NCI-H2171 treated with DMSO at 0.1 percent for 48 hours (cell line): ENCODE measurements at regions not wholly inside any gene's neighbourhood (a gene's known extent, or its start where the extent isn't known, plus 50 kb on each side); places are given as distances from the start of the nearest gene placed in this dataset.

Experiments
- DNase-seq: peaks from one replicate; lab custom pipeline; 2025; lab: John Stamatoyannopoulos, UW

GRCh38 chr2:5915881-5916310, 223.7 kb downstream of the SOX11 start:
- peak; percentile 31 for DNase-seq

GRCh38 chr2:5921081-5921642, 229.0 kb downstream of the SOX11 start:
- no peak for DNase-seq

- no peak for DNase-seq
Measured at GRCh38 chr2:5923957-5924945, 232.1 kb downstream of the SOX11 start.

- no peak for DNase-seq
Measured at GRCh38 chr2:5925604-5926003, 233.4 kb downstream of the SOX11 start.

- no peak for DNase-seq
Measured at GRCh38 chr2:5926871-5927512, 234.8 kb downstream of the SOX11 start.

- no peak for DNase-seq
Measured at GRCh38 chr2:5932556-5933469, 240.6 kb downstream of the SOX11 start.

GRCh38 chr2:5933669-5934068, 241.5 kb downstream of the SOX11 start:
- no peak for DNase-seq

GRCh38 chr2:5937321-5937720, 245.1 kb downstream of the SOX11 start:
- DNase-seq: no peak

GRCh38 chr2:5937851-5938565, 245.8 kb downstream of the SOX11 start:
- DNase-seq: no peak

GRCh38 chr2:5938566-5938896, 246.3 kb downstream of the SOX11 start:
- no peak for DNase-seq

GRCh38 chr2:5939553-5939952, 247.4 kb downstream of the SOX11 start:
- DNase-seq: no peak

GRCh38 chr2:5940596-5941535, 248.7 kb downstream of the SOX11 start:
- DNase-seq: no peak

GRCh38 chr2:5942204-5942603, 250.0 kb downstream of the SOX11 start:
- no peak for DNase-seq

GRCh38 chr2:5945742-5946141, 253.6 kb downstream of the SOX11 start:
- DNase-seq: no peak

GRCh38 chr2:5946225-5947115, 254.3 kb downstream of the SOX11 start:
- DNase-seq: no peak

GRCh38 chr2:5950736-5951135, 258.6 kb downstream of the SOX11 start:
- no peak for DNase-seq

GRCh38 chr2:5951471-5951870, 259.3 kb downstream of the SOX11 start:
- DNase-seq: no peak

- no peak for DNase-seq
Measured at GRCh38 chr2:5953525-5953924, 261.3 kb downstream of the SOX11 start.

GRCh38 chr2:5954509-5954908, 262.3 kb downstream of the SOX11 start:
- no peak for DNase-seq
